IMR-90 (cell line): ENCODE measurements at regions not wholly inside any gene's neighbourhood (a gene's known extent, or its start where the extent isn't known, plus 50 kb on each side); places are given as distances from the start of the nearest gene placed in this dataset.

Experiments used
- ATAC-seq: fragments of 200-7000 bp; cut with Tn5 transposase; 2 replicates; pipeline ENCODE4 v1.9.1; 2020; ENCODE audit warnings: low read depth, mild to moderate bottlenecking, moderate library complexity
- BruUV-seq: library from RNA; stranded (reverse); fragments of 400-500 nt; replicated peaks from 2 replicates; lab custom pipeline; 2021; lab: Mats Ljungman, UMichigan
- CTCF ChIA-PET: fragments of 300-600 bp; formaldehyde crosslinking; extraction: SDS; loops from one replicate; lab custom pipeline; 2021; ENCODE audit warnings: antibody characterized with exemption; lab: Yijun Ruan, JAX
- POLR2A ChIA-PET: fragments of 300-600 bp; sonication (Branson Sonifier 250); formaldehyde crosslinking; loops from one replicate; lab custom pipeline; 2022; ENCODE audit warnings: antibody characterized with exemption; ENCODE audit not compliant: unreplicated experiment; lab: Charles Lee
- DNase-seq: peaks from one replicate; pipeline ENCODE4 v3.0.0; 2013
- H2AFZ ChIP-seq: replicated peaks from 2 replicates; pipeline ENCODE3; 2013; ENCODE audit warnings: low read length, mild to moderate bottlenecking; ENCODE audit not compliant: poor library complexity
- H2AK5ac ChIP-seq: 2 replicates; pipeline ENCODE4 v1.6.1; 2013; ENCODE audit warnings: low read depth, low read length, inconsistent platforms
- H2AK9ac ChIP-seq: replicated peaks from 2 replicates; pipeline ENCODE3; 2013; ENCODE audit warnings: mild to moderate bottlenecking, low read depth, low read length, moderate library complexity; ENCODE audit not compliant: poor library complexity
- H2BK120ac ChIP-seq: 2 replicates; pipeline ENCODE4 v1.6.1; 2013; ENCODE audit warnings: low read depth, low read length, inconsistent platforms
- H2BK15ac ChIP-seq: 3 replicates; pipeline ENCODE4 v1.6.1; 2013; ENCODE audit warnings: low read depth, low read length, inconsistent platforms
- H2BK20ac ChIP-seq: 2 replicates; pipeline ENCODE4 v1.6.1; 2013; ENCODE audit warnings: low read depth, mild to moderate bottlenecking, inconsistent platforms, low read length, moderate library complexity
- H2BK5ac ChIP-seq: 2 replicates; pipeline ENCODE4 v1.6.1; 2013; ENCODE audit warnings: mild to moderate bottlenecking, low read depth, low read length, inconsistent platforms; ENCODE audit not compliant: poor library complexity, severe bottlenecking
- H3K14ac ChIP-seq: replicated peaks from 2 replicates; pipeline ENCODE4 v1.6.1; 2013; ENCODE audit warnings: low read depth, low read length, inconsistent platforms
- H3K18ac ChIP-seq: 2 replicates; pipeline ENCODE4 v1.6.1; 2013; ENCODE audit warnings: low read depth, low read length, control low read depth
- H3K23ac ChIP-seq: 2 replicates; pipeline ENCODE4 v1.6.1; 2013; ENCODE audit warnings: low read depth, low read length, inconsistent platforms
- H3K27ac ChIP-seq: 2 replicates; pipeline ENCODE4 v1.5.1; 2013; ENCODE audit warnings: mild to moderate bottlenecking, control low read depth, low read length; ENCODE audit not compliant: insufficient read depth
- H3K27me3 ChIP-seq: 2 replicates; pipeline ENCODE4 v1.6.1; 2013; ENCODE audit warnings: low read length; ENCODE audit not compliant: control insufficient read depth, insufficient read depth
- H3K36me3 ChIP-seq: 2 replicates; pipeline ENCODE4 v1.6.1; 2013; ENCODE audit warnings: low read length, mixed read lengths; ENCODE audit not compliant: control insufficient read depth, insufficient read depth
- H3K4ac ChIP-seq: 2 replicates; pipeline ENCODE4 v1.6.1; 2013; ENCODE audit warnings: low read depth, low read length, inconsistent platforms
- H3K4me1 ChIP-seq: 2 replicates; pipeline ENCODE4 v1.6.1; 2013; ENCODE audit warnings: low read length, mixed read lengths; ENCODE audit not compliant: control insufficient read depth, insufficient read depth
- H3K4me2 ChIP-seq: 2 replicates; pipeline ENCODE4 v1.6.1; 2013; ENCODE audit warnings: low read depth, mild to moderate bottlenecking, control low read depth, low read length, moderate library complexity
- H3K4me3 ChIP-seq: 2 replicates; pipeline ENCODE4 v1.5.1; 2013; ENCODE audit warnings: low read depth, mild to moderate bottlenecking, control low read depth, low read length, moderate library complexity; ENCODE audit not compliant: insufficient read depth
- H3K56ac ChIP-seq: 2 replicates; pipeline ENCODE4 v1.6.1; 2013; ENCODE audit warnings: low read length, inconsistent platforms; ENCODE audit not compliant: insufficient read depth; ENCODE audit errors: extremely low read depth
- H3K79me1 ChIP-seq, 2 experiments: 2 replicates each; pipeline ENCODE4 v1.6.1; 2013; ENCODE audit warnings: low read length in 2 of 2, inconsistent platforms in 1 of 2, low read depth in 1 of 2
- H3K9ac ChIP-seq: 2 replicates; pipeline ENCODE4 v1.6.1; 2013; ENCODE audit warnings: low read depth, low read length, control low read depth
- H3K9me1 ChIP-seq: 2 replicates; pipeline ENCODE4 v1.6.1; 2013; ENCODE audit warnings: low read length, inconsistent platforms; ENCODE audit not compliant: insufficient read depth
- H3K9me3 ChIP-seq: 2 replicates; pipeline ENCODE4 v1.6.1; 2013; ENCODE audit warnings: low read length; ENCODE audit not compliant: control insufficient read depth, insufficient read depth
- H4K20me1 ChIP-seq: 2 replicates; pipeline ENCODE4 v1.6.1; 2013; ENCODE audit warnings: low read length, inconsistent platforms; ENCODE audit not compliant: insufficient read depth
- H4K5ac ChIP-seq: 2 replicates; pipeline ENCODE4 v1.6.1; 2013; ENCODE audit warnings: mild to moderate bottlenecking, low read depth, low read length, control low read depth
- H4K8ac ChIP-seq, 2 experiments: 2 replicates each; pipeline ENCODE4 v1.6.1; 2013; ENCODE audit warnings: low read depth in 2 of 2, low read length in 2 of 2, control low read depth in 1 of 2, inconsistent platforms in 1 of 2
- H4K91ac ChIP-seq: 2 replicates; pipeline ENCODE4 v1.6.1; 2013; ENCODE audit warnings: low read depth, low read length, inconsistent platforms; ENCODE audit not compliant: insufficient read depth
- BHLHE40 ChIP-seq: fragments of 150-350 bp; IDR thresholded peaks from 2 replicates; pipeline ENCODE4 v1.6.1; 2016; ENCODE audit warnings: mild to moderate bottlenecking, low read depth, low read length
- CHD1 ChIP-seq: IDR thresholded peaks from 2 replicates; pipeline ENCODE4 v1.6.1; 2012; ENCODE audit warnings: low read depth, low read length, improper control_type of control experiment
- CTCF ChIP-seq: conservative IDR thresholded peaks from 2 replicates; pipeline ENCODE4 v1.5.1; 2012; ENCODE audit warnings: mild to moderate bottlenecking, low read depth, low read length, improper control_type of control experiment
- ELK1 ChIP-seq: fragments of 150-350 bp; IDR thresholded peaks from 2 replicates; pipeline ENCODE4 v1.6.1; 2016; ENCODE audit warnings: low read depth, mild to moderate bottlenecking, low read length, moderate library complexity, borderline replicate concordance
- FOS ChIP-seq: fragments of 150-350 bp; IDR thresholded peaks from 2 replicates; pipeline ENCODE4 v1.6.1; 2016; ENCODE audit warnings: low read depth, low read length
- MAZ ChIP-seq: IDR thresholded peaks from 2 replicates; pipeline ENCODE4 v1.6.1; 2012; ENCODE audit warnings: low read depth, mild to moderate bottlenecking, low read length, improper control_type of control experiment, moderate library complexity, borderline replicate concordance
- POLR2A ChIP-seq: IDR thresholded peaks from 2 replicates; pipeline ENCODE4 v1.6.1; 2012; ENCODE audit warnings: mild to moderate bottlenecking, low read depth, low read length
- RAD21 ChIP-seq: IDR thresholded peaks from 2 replicates; pipeline ENCODE4 v1.6.1; 2012; ENCODE audit warnings: low read length, improper control_type of control experiment
- RFX5 ChIP-seq: IDR thresholded peaks from 2 replicates; pipeline ENCODE4 v1.8.0; 2012; ENCODE audit warnings: low read depth, mild to moderate bottlenecking, low read length, moderate library complexity
- USF2 ChIP-seq: fragments of 150-350 bp; IDR thresholded peaks from 2 replicates; pipeline ENCODE4 v1.6.1; 2017; ENCODE audit warnings: mild to moderate bottlenecking, antibody characterized with exemption, low read length, low read depth
- WGBS, 2 experiments: methylation state at CpG; one replicate each; pipeline versions ENCODE4 v1.1.5 to v1.1.7; 2013; ENCODE audit warnings: missing lambda C conversion rate in 2 of 2; ENCODE audit not compliant: insufficient read length in 1 of 2; ENCODE audit errors: extremely low coverage in 2 of 2; 5-methylcytosine and 5-hydroxymethylcytosine counted together
- dilution Hi-C: fragments of 300-500 bp; cut with HindIII; formaldehyde crosslinking; loops from one replicate; pipeline ENCODE4 v1.14.3; 2018; ENCODE audit warnings: low sequenced_read_pairs; ENCODE audit not compliant: unreplicated experiment
- in situ Hi-C: fragments of 300-500 bp; cut with MboI; formaldehyde crosslinking; loops from 3 replicates; pipeline ENCODE4 v1.14.3; 2019; ENCODE audit warnings: low sequenced_read_pairs, inconsistent platforms, mixed read lengths
- intact Hi-C: fragments of 100-400 bp; cut with micrococcal nuclease; formaldehyde crosslinking; loops from 2 replicates; pipeline ENCODE4 v1.10.0; 2022

- H3K27ac ChIP-seq = no peak overlapping the region
- H3K56ac ChIP-seq = no peak overlapping the region
- no peak overlapping the region for H3K4ac ChIP-seq
- no peaks in the 10 kb centered on the region for H3K9me3 ChIP-seq
- no peaks in the 10 kb centered on the region for H3K4me1 ChIP-seq
- no peak overlapping the region for H2BK15ac ChIP-seq
- H3K18ac ChIP-seq = no peak overlapping the region
- no peak overlapping the region for H2AFZ ChIP-seq
- H2AK9ac ChIP-seq = no peak overlapping the region
- dilution Hi-C loops (no loop called here), intact Hi-C loops (no loop called here), in situ Hi-C loops (no loop called here)
- H4K91ac ChIP-seq = no peak overlapping the region
- no peaks in the 10 kb centered on the region for H3K36me3 ChIP-seq
- H3K4me3 ChIP-seq = no peak overlapping the region
- H2BK5ac ChIP-seq = no peak overlapping the region
- DNase-seq (no peak), ATAC-seq (no peak)
- no peak overlapping the region for H2BK120ac ChIP-seq
- no peaks in the 10 kb centered on the region for H3K9me1 ChIP-seq
- H3K79me1 ChIP-seq = no peaks in the 10 kb centered on the region
- WGBS, 2 experiments = 17% methylated on average over 1 of the region's 1 CpG; no CpG with 5 or more reads in 1 of the 2 experiments
- H3K14ac ChIP-seq = no peak overlapping the region
- POLR2A ChIA-PET = no interaction called here
- no peak overlapping the region for H3K9ac ChIP-seq
- BruUV-seq = no TSS peak
- no peak overlapping the region for H3K4me2 ChIP-seq
- no peak overlapping the region for H3K23ac ChIP-seq
- H2AK5ac ChIP-seq = no peak overlapping the region
- TF ChIP-seq FOS = no peak
- TF ChIP-seq BHLHE40 = no peak
- TF ChIP-seq CHD1 = no peak
- no peak for TF ChIP-seq CTCF
- TF ChIP-seq USF2 = no peak
- TF ChIP-seq ELK1 = no peak
- no peak for TF ChIP-seq POLR2A
- no peak for TF ChIP-seq MAZ
- TF ChIP-seq RAD21 = no peak
- TF ChIP-seq RFX5 = no peak
- H3K27me3 ChIP-seq = no peaks in the 10 kb centered on the region
- H4K8ac ChIP-seq = no peak overlapping the region
- CTCF ChIA-PET = no interaction called here
- H4K5ac ChIP-seq = no peak overlapping the region
- H4K20me1 ChIP-seq = no peaks in the 10 kb centered on the region
- H2BK20ac ChIP-seq = no peak overlapping the region
Observed at GRCh38 chr6:97557355-97557754, 274.3 kb upstream of the MMS22L start.
